NCI-H2081 treated with DMSO at 0.1 percent for 48 hours (cell line): ENCODE measurements at regions not wholly inside any gene's neighbourhood (a gene's known extent, or its start where the extent isn't known, plus 50 kb on each side); places are given as distances from the start of the nearest gene placed in this dataset.

Experiments
- DNase-seq: peaks from one replicate; lab custom pipeline; 2025; lab: John Stamatoyannopoulos, UW

DNA sequence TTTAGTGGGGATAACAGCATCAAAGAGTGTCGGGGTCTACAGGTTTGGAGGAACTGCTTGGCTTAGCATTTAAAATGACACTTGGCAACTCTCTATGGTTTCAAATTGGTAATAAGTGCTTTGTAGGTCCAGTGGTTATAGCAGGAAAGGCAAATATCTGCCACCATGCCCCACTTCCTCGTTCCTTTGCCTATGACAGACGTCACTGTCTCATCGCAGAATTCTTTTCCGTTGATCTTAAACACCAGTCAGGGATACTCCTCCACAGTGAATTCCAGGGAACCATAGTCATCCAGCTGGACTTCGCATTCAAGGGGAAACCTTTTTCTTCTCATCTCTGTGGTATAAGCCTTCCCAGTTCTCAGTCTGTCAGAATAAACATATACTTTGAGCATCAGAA, 319.1 kb downstream of the GPAT3 start:
- no peak for DNase-seq

DNA sequence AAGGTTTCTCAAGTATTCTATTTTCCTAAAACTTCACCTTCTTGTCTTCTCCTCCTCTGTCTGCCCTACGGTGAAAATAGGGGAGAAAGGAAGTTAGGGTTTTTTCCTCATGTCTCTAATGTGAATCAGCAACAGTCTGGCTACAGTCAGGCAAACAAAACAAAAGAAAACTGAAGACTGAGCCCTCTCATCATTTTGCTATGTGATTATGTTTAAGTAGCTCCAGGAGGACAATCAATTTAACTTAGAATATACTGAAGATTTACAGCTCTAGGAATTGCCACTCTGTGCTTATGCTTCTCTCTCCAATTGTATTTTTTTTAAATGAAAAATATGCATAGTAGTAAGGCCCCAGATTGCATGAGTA, 316.2 kb downstream of the GPAT3 start:
- DNase-seq: no peak

DNA sequence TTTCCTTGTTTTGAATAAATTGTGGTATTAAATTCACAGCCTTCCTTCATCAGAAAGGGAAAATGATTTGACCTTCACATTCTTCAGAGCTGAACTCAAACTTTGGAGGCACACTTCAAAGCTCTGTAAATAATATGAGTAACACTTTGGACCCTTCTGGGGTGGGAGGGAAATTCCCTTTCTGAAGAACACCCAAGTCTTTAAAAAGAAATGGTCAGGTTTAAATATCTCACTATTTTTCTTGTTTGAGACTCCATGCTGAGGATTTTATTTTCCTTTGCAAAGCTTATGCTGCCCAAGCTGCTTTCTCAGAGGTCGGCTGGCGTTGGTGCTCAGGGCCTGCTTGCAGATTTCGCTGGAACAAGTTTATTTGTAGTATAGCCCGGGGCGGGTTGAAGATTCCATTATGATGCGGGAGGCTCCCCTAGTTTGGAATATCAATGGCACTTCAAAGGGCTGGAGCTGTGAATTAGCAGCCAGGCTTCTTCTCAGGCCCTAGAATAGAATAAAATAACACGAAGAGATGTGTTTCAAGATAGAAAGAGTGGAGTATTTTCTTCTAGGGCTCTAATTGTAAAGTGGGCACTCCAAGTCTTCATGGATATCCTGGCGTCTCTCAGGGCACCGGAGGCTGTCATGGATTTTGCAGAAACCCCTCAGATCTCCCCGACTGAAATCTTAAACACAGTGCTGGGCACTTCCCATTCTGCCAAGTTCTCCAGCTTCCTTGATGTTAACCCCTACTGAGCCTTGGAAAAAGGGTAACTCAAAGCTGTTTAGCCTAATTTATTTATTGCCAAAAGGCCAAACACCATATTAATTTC, 315.6 kb downstream of the GPAT3 start:
- DNase-seq: no peak

DNA sequence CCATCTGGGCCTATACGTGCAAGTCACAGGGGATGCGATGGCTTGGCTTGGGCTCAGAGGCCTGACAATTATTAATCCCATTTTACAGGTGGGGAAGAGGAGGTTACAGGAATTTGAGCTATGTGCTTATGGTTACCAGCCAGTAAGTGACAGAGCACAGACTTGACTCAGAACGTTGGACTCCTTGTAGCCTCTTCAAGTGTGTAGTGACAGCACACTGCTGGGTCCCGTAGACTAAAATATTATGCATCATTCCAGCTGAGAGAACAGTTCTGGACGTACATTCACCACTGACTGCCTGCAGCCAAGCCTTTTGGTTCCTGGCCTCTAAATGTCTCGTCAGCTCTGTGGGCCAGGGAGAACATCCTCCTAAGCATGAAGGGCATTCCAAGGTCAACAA, 314.5 kb downstream of the GPAT3 start:
- DNase-seq: no peak

DNA sequence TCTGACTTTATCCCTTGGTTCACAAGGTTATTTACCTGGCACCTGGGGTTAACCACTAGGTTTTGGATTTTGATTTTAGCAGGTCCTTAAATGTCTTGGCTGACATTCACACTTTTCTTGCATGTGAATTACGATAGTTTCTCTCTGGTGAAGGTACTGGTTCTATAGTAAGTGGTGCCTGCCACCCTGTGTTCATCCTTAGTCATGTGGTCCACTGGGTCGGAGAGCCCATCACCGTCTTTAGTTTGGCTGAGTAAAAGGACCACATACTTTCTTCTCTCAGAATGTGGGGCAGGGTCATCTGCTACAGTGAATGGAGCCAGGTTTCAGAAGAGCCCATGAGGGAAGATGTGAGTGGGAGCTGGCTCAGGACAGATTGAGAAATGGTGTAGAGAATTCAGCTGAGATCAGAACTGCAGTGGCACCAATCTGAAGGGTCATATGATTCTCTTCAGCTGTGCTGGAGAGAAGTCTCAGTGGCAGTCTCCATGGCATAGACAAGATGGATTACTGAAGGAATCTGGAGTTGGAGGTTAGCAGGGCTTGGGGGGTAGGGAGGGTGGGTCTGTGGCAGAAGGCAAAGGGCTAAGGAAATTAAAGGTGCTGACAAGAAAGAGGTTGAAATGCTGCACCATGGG, 310.4 kb downstream of the GPAT3 start:
- no peak for DNase-seq

DNA sequence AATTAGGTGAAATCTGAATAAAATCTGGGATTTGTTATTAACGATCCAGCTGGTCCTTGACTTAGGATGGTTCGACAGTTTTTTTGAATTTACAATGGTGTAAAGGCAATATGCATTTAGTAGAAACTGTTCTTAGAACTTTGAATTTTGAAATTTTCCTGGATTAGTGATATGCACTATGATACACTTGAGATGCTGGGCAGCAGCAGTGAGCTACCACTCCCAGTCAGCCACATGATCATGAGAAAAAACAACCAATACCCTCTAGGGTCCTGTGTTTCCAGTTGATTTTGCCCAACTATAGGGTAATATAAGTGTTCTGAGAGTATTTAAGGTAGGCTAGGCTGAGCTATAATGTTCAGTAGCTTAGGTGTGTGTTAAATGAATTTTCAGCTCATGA, 303.7 kb downstream of the GPAT3 start:
- DNase-seq: no peak

DNA sequence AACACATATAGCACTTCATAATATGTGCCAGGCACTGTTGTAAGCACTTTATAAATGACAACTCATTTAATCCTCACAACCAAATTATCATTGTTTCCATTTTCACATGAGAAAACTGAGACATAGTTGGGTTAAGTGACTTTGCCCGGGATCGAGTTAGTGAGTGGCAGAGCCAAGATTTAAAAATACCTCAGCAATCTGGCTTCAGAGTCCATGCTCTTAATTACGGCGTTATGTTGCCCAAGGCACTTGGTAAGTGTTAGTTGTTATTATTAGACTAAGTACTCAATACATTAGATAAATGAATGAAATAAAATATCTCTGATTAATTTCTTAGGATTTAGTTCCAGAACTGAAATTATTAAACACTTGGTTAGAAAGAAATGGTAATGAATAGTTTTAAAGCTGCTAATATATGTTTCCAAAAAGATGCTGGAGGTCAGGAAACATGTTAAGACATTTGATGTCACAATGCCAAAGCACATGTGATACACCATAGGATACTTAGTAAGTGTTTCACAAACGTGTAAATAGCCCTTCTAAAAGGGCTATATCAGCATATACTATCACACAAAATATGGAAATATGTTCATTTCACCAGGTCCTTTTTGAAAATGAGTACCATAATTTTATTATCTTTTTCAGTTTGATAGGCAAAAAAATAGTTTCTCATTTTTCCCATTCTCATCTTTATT, 301.9 kb downstream of the GPAT3 start:
- no peak for DNase-seq

DNA sequence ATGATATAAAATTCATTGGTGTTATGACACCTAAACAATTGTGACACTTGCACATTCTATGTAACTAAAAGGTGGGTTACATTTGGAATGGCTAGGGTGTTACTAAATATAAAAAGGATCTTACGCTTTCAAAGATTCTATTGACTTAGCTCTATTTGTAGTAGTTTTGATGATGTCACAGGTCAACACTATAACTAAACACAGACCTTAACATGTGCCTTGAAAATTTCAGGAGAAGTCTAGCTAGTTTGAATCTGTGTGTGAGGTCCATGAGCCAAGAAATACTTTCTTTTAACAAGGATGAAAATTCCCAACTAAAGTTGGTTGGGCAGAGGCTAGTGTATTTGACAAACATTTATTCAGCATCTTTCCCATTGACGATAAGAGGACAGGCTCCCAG, 298.0 kb downstream of the GPAT3 start:
- no peak for DNase-seq

DNA sequence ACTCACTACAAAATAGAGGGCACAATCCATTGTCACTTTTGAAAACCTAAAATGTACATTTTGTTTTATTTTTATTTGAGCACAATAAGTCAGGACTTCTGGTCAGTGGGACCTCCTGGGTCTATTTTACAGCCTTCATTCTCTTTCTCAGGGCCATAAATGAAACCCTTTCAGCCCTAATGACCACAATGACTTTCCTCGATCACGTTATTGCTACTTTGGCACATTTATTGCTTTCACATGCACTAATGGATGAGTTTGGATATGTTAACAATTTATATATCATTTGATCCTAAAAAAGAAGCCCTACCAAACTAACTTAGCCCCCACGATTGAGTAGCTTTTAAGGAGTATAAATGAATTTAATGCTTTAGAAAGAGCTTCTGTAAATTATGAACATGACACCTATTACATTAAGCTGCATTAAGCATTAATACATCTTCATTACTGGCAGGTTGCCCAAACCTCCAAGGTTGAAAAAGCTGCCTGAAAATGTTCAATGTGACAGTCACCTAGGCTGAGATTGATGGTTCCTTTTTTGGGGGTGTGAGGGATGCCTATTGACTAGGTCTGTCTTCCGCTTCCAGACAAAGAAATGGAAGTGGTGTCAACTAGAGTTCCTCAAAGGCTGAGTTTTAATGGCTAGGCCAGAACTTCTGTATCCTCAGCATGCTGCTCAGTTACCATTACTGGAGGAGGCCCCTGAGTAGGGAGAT, 296.4 kb downstream of the GPAT3 start:
- DNase-seq: no peak

DNA sequence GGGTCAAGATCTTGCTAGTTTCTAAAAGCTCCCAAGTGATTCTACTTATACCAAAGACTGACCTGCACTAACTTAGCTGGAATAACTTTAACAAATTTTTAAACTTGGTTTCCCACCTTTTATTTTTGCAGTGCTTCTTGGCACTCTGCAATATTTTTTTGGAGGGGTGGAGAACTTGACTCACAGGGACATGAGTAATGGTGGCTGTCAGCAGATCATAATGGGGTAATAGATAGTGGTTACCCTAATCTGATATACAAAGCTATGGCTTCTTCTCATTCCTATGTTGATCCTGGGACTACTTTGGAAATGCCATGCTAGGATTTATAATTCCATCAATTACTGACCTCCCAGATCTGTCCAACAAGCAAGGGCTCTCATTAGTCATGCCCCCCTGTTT, 295.7 kb downstream of the GPAT3 start:
- no peak for DNase-seq

DNA sequence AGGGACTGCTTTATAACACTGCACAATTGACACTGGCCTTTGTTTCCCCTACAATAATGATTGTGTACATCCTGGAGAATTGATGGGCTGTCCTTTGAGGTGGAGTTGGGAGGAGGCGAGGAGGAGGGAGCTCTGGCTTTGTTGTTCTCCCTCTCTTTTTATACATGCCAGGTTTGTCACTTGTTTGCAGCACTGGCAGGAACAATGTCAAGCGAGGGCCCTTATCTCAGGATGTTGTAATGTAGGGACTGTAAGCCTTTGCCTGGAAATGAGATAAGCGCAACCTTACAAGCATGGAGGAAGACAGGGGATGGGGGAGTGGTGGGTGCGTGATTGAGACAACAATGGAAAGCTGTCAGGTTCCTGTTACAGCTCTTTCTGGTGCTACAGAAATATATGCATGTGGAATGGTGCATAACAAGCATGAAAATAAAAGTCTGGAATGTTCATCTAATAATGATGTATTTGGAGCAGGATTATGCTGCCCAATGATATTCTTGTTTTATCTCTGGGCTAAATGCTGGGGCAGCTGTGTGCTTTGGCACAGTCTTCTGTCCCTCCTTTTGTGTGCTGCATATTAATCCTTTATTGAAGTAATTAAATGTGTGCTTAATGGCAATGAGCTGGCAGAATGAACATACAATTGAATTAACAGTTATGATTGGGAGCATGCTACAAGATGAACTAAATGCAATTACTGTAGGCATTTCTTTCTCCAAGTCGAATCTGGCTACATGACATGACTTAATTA, 294.4 kb downstream of the GPAT3 start:
- DNase-seq: no peak

DNA sequence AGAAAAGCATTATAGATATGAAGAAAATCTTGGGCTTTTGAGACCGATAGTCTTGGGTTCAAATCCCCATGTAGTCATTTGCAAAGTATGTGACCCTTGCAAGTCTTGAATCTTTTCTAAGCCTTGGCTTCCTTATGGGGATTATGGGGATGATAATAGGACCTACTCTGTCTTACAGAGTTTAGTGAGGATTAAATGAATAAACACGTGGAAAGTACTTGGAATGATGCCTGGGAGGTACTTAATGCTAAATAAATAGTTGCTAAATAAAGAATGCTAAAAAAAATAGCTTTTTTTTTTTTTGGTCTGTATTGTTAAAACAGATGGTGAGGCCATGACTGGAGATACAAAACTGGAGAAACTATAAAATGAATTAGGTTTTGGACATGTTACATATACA, 292.7 kb downstream of the GPAT3 start:
- DNase-seq: no peak

DNA sequence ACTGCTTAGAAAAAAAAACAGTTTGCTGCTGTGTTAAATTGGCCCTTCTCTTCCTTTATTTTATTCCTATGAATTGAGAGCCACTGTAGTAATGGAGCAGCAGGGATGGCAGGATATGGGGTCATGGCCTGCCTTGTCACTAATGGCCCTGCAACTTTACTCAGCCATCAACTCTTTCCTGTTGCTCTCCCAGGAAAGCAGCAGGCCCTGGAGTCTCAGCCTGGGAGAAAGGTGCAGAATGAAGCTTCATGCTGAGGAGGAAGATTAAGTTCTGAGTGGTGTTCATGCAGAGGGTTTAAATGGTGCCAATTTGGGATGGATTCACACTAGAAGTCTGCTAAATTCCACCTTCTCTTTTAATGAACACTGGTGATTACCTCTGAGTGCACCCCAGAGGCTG, 285.6 kb downstream of the GPAT3 start:
- DNase-seq: no peak

DNA sequence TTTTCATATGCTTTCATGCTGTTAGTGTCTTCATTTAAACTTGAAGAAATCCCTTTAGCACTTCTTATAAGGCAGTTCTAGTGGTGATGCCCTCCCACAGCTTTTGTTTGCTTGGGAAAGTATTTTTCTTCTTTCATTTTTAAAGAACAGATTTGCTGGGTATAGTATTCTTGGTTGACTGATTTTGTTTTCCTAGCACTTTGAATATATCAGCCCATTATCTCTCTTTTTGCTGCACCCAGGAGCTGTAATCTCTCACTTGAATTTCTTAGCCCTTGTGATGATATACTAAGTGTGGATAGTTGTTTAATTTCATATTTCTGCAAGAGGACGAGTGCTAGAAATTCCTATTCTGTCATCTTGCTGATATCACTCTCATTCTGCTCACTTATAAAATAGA, 283.7 kb downstream of the GPAT3 start:
- DNase-seq: no peak

DNA sequence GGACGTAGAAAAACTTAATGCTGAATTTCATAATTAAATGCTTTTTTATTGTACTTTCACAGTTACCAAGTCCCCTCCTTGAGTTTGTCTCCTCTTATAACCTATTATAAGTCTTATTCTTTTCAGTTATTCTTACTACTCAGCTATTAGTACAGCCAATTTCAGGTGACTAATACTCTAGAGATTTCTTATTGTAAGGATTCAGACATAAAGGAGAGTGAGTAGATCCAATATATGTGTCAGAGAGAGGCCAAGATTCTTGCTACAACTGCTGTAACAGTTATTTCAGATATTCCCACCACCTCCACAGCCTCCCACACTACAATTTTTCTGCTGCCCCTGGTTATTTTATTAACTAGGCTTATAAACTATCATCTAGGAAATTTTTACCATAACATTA, 274.5 kb downstream of the GPAT3 start:
- DNase-seq: no peak

DNA sequence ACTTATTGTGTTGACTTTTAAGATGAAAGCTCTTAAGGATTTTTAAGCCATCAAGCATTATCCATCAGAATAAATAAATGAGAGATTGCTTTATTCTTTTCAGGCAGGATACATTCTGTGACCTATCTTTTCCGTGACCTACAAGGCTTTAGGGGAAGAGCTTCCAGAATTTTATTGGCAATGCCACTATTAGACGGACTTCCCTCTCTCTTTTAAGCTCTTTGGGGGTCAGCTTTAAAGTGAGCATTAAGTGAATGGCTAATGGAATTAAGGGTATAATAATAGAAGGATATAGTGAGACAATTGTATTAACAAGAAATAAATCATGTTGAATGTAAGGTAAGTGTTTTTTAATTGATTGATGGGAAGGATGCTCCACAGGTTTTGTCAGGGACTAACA, 273.7 kb downstream of the GPAT3 start:
- DNase-seq: no peak

DNA sequence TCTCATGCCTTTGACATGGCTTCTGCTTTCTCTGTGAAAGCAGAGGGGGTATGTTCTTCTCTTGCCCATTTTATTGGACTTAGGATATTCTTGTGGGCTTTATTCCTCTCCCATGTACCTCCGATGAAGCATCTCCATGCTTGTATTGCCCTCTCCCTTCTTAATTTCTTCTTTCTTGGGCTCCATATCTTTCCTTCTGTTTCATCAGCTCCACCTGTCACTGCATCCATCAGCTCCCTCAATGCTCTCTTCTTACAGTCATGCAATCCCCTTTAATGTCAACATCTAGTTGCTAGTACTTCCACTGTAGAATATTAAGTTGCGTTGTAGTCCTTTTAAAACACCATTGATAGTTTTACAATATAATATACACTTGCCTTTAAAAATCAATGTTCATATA, 257.6 kb downstream of the GPAT3 start:
- no peak for DNase-seq

DNA sequence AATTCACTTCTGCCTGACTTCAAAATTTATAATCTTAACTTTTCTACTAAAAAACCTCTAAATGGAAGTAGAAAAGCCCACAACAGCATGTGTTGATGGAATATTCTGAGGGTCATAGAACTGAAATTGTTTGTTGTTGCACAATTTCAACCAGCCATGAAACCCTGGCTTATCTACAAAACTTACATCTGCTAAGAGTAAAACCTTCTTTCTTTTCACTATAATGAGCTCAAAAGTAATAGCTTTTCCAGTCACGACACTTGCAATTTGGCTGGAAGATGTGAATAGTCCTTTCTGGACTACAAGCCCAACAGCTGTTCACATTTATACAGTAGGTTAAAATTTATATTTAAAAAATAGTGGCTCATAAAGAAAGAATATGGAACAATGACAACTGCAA, 250.0 kb downstream of the GPAT3 start:
- DNase-seq: no peak

DNA sequence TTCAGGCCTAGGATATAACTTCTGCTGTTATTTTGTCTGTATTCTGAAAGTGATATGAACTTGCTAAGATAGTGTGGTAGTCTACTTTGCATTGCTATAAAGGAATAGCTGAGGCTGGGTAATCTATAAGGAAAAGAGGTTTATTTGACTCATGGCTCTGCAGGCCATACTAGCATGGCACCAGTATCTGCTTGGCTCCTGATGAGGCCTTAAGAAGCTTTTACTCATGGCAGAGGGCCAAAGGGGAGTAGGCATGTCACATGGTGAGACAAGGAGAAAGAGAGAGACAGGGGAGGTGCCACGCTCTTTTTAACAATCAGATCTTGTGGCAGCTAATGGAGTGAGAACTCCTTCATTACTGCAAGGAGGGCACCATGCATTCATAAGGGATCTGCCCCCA, 247.3 kb downstream of the GPAT3 start:
- no peak for DNase-seq

DNA sequence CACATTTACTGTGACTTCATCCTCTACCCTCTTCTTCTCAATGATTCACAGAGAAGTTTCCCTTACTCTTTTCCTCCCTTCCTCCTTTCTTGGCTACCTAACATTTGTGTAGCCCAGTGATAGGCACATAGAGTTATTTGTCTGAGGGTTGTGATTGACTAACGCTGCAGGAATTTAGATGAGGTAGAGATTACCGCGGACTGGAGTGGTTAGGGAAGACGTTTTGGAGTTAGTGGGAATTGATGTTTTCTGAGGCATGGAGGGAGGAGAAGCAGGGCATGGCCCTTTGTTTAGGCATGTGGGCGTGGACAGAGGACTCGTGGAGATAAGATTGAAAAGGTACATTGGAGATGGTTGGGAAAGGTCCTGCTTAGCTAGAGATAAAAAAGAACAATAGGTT, 246.7 kb downstream of the GPAT3 start:
- DNase-seq: no peak

DNA sequence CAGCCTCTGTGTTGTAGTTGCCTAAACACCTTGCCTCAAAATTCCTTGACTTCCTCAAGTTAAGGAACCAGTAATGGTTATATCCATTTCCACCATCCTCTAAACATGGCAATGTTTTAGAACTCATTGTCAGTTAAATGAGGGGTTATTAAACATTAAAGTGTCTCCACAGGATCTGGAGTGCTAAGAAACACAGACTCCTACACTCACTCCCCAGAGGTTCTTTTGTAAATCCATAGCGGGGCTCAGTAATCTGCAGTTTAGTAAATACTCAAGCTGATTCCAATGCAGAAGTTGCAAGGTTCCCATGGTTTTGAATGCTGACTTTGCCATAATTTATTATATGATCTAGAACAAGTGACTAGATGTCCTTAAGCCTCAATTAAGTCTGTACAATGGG, 245.5 kb downstream of the GPAT3 start:
- DNase-seq: no peak
